ENCODE measurements at regions not wholly inside any gene's neighbourhood (a gene's known extent, or its start where the extent isn't known, plus 50 kb on each side); places are given as distances from the start of the nearest gene placed in this dataset.

- H3K79me2 ChIP-seq (ENCODE audit: insufficient read depth, low read length) = no peaks in the 10 kb centered on the region
- DNase-seq (ENCODE audit: insufficient read length, low spot score, missing footprints) = no peak
- no peaks in the 10 kb centered on the region for H3K9me3 ChIP-seq (ENCODE audit: low read depth, low read length)
- no peaks in the 10 kb centered on the region for H4K20me1 ChIP-seq (ENCODE audit: insufficient read depth, low read length)
- H3K4me3 ChIP-seq (ENCODE audit: insufficient read depth, low read length) = no peak overlapping the region
- H3K36me3 ChIP-seq (ENCODE audit: insufficient read depth, low read length) = no peaks in the 10 kb centered on the region
- H3K4me1 ChIP-seq (ENCODE audit: insufficient read depth, low read length) = no peaks in the 10 kb centered on the region
- TF ChIP-seq CTCF (IDR thresholded peaks at IDR 0.05; ENCODE audit: extremely low read depth, low read depth, low read length) = no peak
- H3K27me3 ChIP-seq (ENCODE audit: insufficient read depth, low read length) = no peaks in the 10 kb centered on the region
- no peak overlapping the region for H3K4me2 ChIP-seq (ENCODE audit: insufficient read depth, low read length)
- no peak overlapping the region for H2AFZ ChIP-seq (ENCODE audit: low read length)
- no peak overlapping the region for H3K27ac ChIP-seq (ENCODE audit: low read depth, low read length)
Observed at GRCh38 chr7:89514970-89515369, 639.3 kb upstream of the STEAP1 start.

GRCh38 chr7:89517815-89518214, 636.5 kb upstream of the STEAP1 start:
- Histone ChIP-seq H2AFZ (ENCODE audit: low read length) (no peak overlapping the region), H4K20me1 (ENCODE audit: insufficient read depth, low read length) (no peaks in the 10 kb centered on the region), H3K4me2 (ENCODE audit: insufficient read depth, low read length) (no peak overlapping the region), H3K9me3 (ENCODE audit: low read depth, low read length) (no peaks in the 10 kb centered on the region), H3K36me3 (ENCODE audit: insufficient read depth, low read length) (no peaks in the 10 kb centered on the region), H3K4me3 (ENCODE audit: insufficient read depth, low read length) (no peak overlapping the region), H3K27me3 (ENCODE audit: insufficient read depth, low read length) (no peaks in the 10 kb centered on the region), H3K79me2 (ENCODE audit: insufficient read depth, low read length) (no peaks in the 10 kb centered on the region), H3K27ac (ENCODE audit: low read depth, low read length) (no peak overlapping the region), H3K4me1 (ENCODE audit: insufficient read depth, low read length) (no peaks in the 10 kb centered on the region)
- no peak for DNase-seq (ENCODE audit: insufficient read length, low spot score, missing footprints)
- no peak for TF ChIP-seq CTCF (IDR thresholded peaks at IDR 0.05; ENCODE audit: extremely low read depth, low read depth, low read length)

- H3K27me3 ChIP-seq (ENCODE audit: insufficient read depth, low read length) = no peaks in the 10 kb centered on the region
- no peaks in the 10 kb centered on the region for H4K20me1 ChIP-seq (ENCODE audit: insufficient read depth, low read length)
- H3K9me3 ChIP-seq (ENCODE audit: low read depth, low read length) = no peaks in the 10 kb centered on the region
- H3K36me3 ChIP-seq (ENCODE audit: insufficient read depth, low read length) = no peaks in the 10 kb centered on the region
- H3K27ac ChIP-seq (ENCODE audit: low read depth, low read length) = no peak overlapping the region
- no peak for DNase-seq (ENCODE audit: insufficient read length, low spot score, missing footprints)
- no peak overlapping the region for H3K4me3 ChIP-seq (ENCODE audit: insufficient read depth, low read length)
- no peak for TF ChIP-seq CTCF (IDR thresholded peaks at IDR 0.05; ENCODE audit: extremely low read depth, low read depth, low read length)
- H3K4me2 ChIP-seq (ENCODE audit: insufficient read depth, low read length) = no peak overlapping the region
- H3K4me1 ChIP-seq (ENCODE audit: insufficient read depth, low read length) = no peaks in the 10 kb centered on the region
- H2AFZ ChIP-seq (ENCODE audit: low read length) = no peak overlapping the region
- H3K79me2 ChIP-seq (ENCODE audit: insufficient read depth, low read length) = no peaks in the 10 kb centered on the region
Observed at GRCh38 chr7:89549768-89550167, 604.5 kb upstream of the STEAP1 start.

GRCh38 chr7:89554209-89554608, 600.1 kb upstream of the STEAP1 start:
- H3K9me3 ChIP-seq (ENCODE audit: low read depth, low read length) = no peaks in the 10 kb centered on the region
- no peaks in the 10 kb centered on the region for H3K79me2 ChIP-seq (ENCODE audit: insufficient read depth, low read length)
- no peak overlapping the region for H3K27ac ChIP-seq (ENCODE audit: low read depth, low read length)
- H3K27me3 ChIP-seq (ENCODE audit: insufficient read depth, low read length) = no peaks in the 10 kb centered on the region
- DNase-seq (ENCODE audit: insufficient read length, low spot score, missing footprints) = no peak
- H3K4me1 ChIP-seq (ENCODE audit: insufficient read depth, low read length) = no peaks in the 10 kb centered on the region
- H3K36me3 ChIP-seq (ENCODE audit: insufficient read depth, low read length) = no peaks in the 10 kb centered on the region
- no peaks in the 10 kb centered on the region for H4K20me1 ChIP-seq (ENCODE audit: insufficient read depth, low read length)
- H3K4me2 ChIP-seq (ENCODE audit: insufficient read depth, low read length) = no peak overlapping the region
- no peak overlapping the region for H2AFZ ChIP-seq (ENCODE audit: low read length)
- H3K4me3 ChIP-seq (ENCODE audit: insufficient read depth, low read length) = no peak overlapping the region
- no peak for TF ChIP-seq CTCF (IDR thresholded peaks at IDR 0.05; ENCODE audit: extremely low read depth, low read depth, low read length)

Data from osteoblast (primary cell).